Body of pancreas (tissue), 4 donors: ENCODE measurements at regions not wholly inside any gene's neighbourhood (a gene's known extent, or its start where the extent isn't known, plus 50 kb on each side); places are given as distances from the start of the nearest gene placed in this dataset.

ENCODE experiments used
- CTCF ChIP-seq, 7 experiments: fragments of 450-650 bp in 4 of 7; fragments of 200-600 bp in 3 of 7; sonication (generic) in 3 of 7; IDR thresholded peaks; one replicate each; pipeline ENCODE4 v1.5.1; 2016 to 2019; ENCODE audit warnings: antibody characterized with exemption in 7 of 7
- POLR2A ChIP-seq, 3 donors: fragments of 450-650 bp; IDR thresholded peaks; one replicate each; pipeline ENCODE4 v1.6.1; 2016; ENCODE audit warnings: antibody characterized with exemption in 3 of 3, mild to moderate bottlenecking in 2 of 3

GRCh38 chr13:91216928-91217700 is 130.4 kb upstream of the MIR17HG start:
- TF ChIP-seq CTCF (IDR thresholded peaks at IDR 0.05) (no peak), POLR2A (IDR thresholded peaks at IDR 0.05) (no peak)
